IPS DF 19.7 (cell line): ENCODE measurements at regions not wholly inside any gene's neighbourhood (a gene's known extent, or its start where the extent isn't known, plus 50 kb on each side); places are given as distances from the start of the nearest gene placed in this dataset.

ENCODE experiments used
- DNase-seq: peaks from one replicate; pipeline ENCODE4 v3.0.0-alpha.2; 2013; ENCODE audit warnings: low read depth, low spot score

GRCh38 chr9:80866576-80867227 is 822.6 kb downstream of the TLE1 start:
- DNase-seq = no peak

GRCh38 chr9:80866121-80866520 is 823.2 kb downstream of the TLE1 start:
- no peak for DNase-seq

GRCh38 chr9:80843028-80843427 is 846.3 kb downstream of the TLE1 start:
- DNase-seq = no peak

- DNase-seq = no peak
These were observed 847.0 kb downstream of the TLE1 start for GRCh38 chr9:80842389-80842788.

- no peak for DNase-seq
These were observed 847.5 kb downstream of the TLE1 start for GRCh38 chr9:80841888-80842287.

GRCh38 chr9:80839821-80840675 is 849.3 kb downstream of the TLE1 start:
- DNase-seq = no peak

- no peak for DNase-seq
These were observed 853.3 kb downstream of the TLE1 start for GRCh38 chr9:80836013-80836412.

GRCh38 chr9:80831751-80832150 is 857.6 kb downstream of the TLE1 start:
- no peak for DNase-seq

GRCh38 chr9:80811656-80812055 is 877.7 kb downstream of the TLE1 start:
- no peak for DNase-seq

GRCh38 chr9:80811003-80811402 is 878.3 kb downstream of the TLE1 start:
- no peak for DNase-seq

- DNase-seq = no peak
These were observed 882.7 kb downstream of the TLE1 start for GRCh38 chr9:80806671-80807070.

GRCh38 chr9:80804873-80805272 is 884.5 kb downstream of the TLE1 start:
- DNase-seq = no peak

GRCh38 chr9:80797831-80798688 is 891.3 kb downstream of the TLE1 start:
- no peak for DNase-seq

- no peak for DNase-seq
These were observed 892.1 kb downstream of the TLE1 start for GRCh38 chr9:80797101-80797829.

GRCh38 chr9:80796632-80797031 is 892.7 kb downstream of the TLE1 start:
- no peak for DNase-seq

GRCh38 chr9:80794197-80794596 is 895.1 kb downstream of the TLE1 start:
- no peak for DNase-seq

- no peak for DNase-seq
These were observed 895.6 kb downstream of the TLE1 start for GRCh38 chr9:80793706-80794105.

GRCh38 chr9:80792726-80793125 is 896.6 kb downstream of the TLE1 start:
- DNase-seq = no peak

- no peak for DNase-seq
These were observed 897.5 kb downstream of the TLE1 start for GRCh38 chr9:80791836-80792235.

GRCh38 chr9:80790764-80791163 is 898.6 kb downstream of the TLE1 start:
- no peak for DNase-seq

- DNase-seq = no peak
These were observed 899.5 kb downstream of the TLE1 start for GRCh38 chr9:80789831-80790230.

- no peak for DNase-seq
These were observed 901.7 kb downstream of the TLE1 start for GRCh38 chr9:80787636-80788035.
